Liver (tissue), 8 donors: ENCODE measurements at regions not wholly inside any gene's neighbourhood (a gene's known extent, or its start where the extent isn't known, plus 50 kb on each side); places are given as distances from the start of the nearest gene placed in this dataset.

Experiments
- DNase-seq: peaks from one replicate; pipeline ENCODE4 v3.0.0-alpha.2; 2017; ENCODE audit warnings: low spot score
- H3K27ac ChIP-seq, 2 donors: one replicate each; pipeline ENCODE4 v1.7.0; 2013; ENCODE audit warnings: inconsistent platforms in 2 of 2, low read length in 2 of 2, control low read depth in 1 of 2, low read depth in 1 of 2, mild to moderate bottlenecking in 1 of 2
- H3K27me3 ChIP-seq, 4 donors: one replicate each; pipeline versions ENCODE4 v1.6.1 to v1.7.0; 2013; ENCODE audit warnings: low read length in 3 of 4, inconsistent platforms in 1 of 4, mild to moderate bottlenecking in 1 of 4, moderate library complexity in 1 of 4; ENCODE audit not compliant: control insufficient read depth in 4 of 4, insufficient read depth in 4 of 4
- H3K36me3 ChIP-seq, 4 donors: one replicate each; pipeline versions ENCODE4 v1.6.1 to v1.7.0; 2013; ENCODE audit warnings: low read length in 3 of 4, mild to moderate bottlenecking in 3 of 4, low read depth in 1 of 4, moderate library complexity in 1 of 4; ENCODE audit not compliant: control insufficient read depth in 4 of 4, insufficient read depth in 3 of 4
- H3K4me1 ChIP-seq, 4 donors: one replicate each; pipeline versions ENCODE4 v1.6.1 to v1.7.0; 2013; ENCODE audit warnings: low read length in 3 of 4, mild to moderate bottlenecking in 3 of 4, moderate library complexity in 1 of 4; ENCODE audit not compliant: control insufficient read depth in 4 of 4, insufficient read depth in 4 of 4
- H3K4me3 ChIP-seq, 3 donors: one replicate each; pipeline versions ENCODE4 v1.6.1 to v1.7.0; 2013; ENCODE audit warnings: low read length in 3 of 3, control low read depth in 1 of 3, low read depth in 1 of 3, mild to moderate bottlenecking in 1 of 3
- H3K9ac ChIP-seq, 2 donors: one replicate each; pipeline ENCODE4 v1.7.0; 2013; ENCODE audit warnings: low read length in 2 of 2, mild to moderate bottlenecking in 2 of 2, moderate library complexity in 2 of 2, control low read depth in 1 of 2, low read depth in 1 of 2
- H3K9me3 ChIP-seq, 4 donors: one replicate each; pipeline versions ENCODE4 v1.6.1 to v1.7.0; 2013; ENCODE audit warnings: low read length in 3 of 4; ENCODE audit not compliant: control insufficient read depth in 4 of 4
- EGR1 ChIP-seq, 2 donors: IDR thresholded peaks; 2 replicates each; pipeline ENCODE4 v1.6.1; 2016 to 2018; ENCODE audit warnings: antibody characterized with exemption in 2 of 2, low read depth in 2 of 2
- FOXA1 ChIP-seq: IDR thresholded peaks from 2 replicates; pipeline ENCODE4 v1.6.1; 2016; ENCODE audit warnings: antibody characterized with exemption
- GABPA ChIP-seq, 2 donors: IDR thresholded peaks in 1 of 2; conservative IDR thresholded peaks in 1 of 2; 2 replicates each; pipeline ENCODE4 v1.6.1; 2016; ENCODE audit warnings: antibody characterized with exemption in 2 of 2, mild to moderate bottlenecking in 1 of 2, moderate library complexity in 1 of 2
- HNF4A ChIP-seq, 2 donors: conservative IDR thresholded peaks; 2 replicates each; pipeline ENCODE4 v1.6.1; 2016; ENCODE audit warnings: antibody characterized with exemption in 2 of 2, mild to moderate bottlenecking in 2 of 2
- HNF4G ChIP-seq: IDR thresholded peaks from 2 replicates; pipeline ENCODE4 v1.6.1; 2016; ENCODE audit warnings: antibody characterized with exemption
- JUND ChIP-seq, 2 donors: IDR thresholded peaks; 2 replicates each; pipeline ENCODE4 v1.6.1; 2016; ENCODE audit warnings: antibody characterized with exemption in 2 of 2
- REST ChIP-seq: IDR thresholded peaks from 2 replicates; pipeline ENCODE4 v1.6.1; 2016; ENCODE audit warnings: antibody characterized with exemption, mild to moderate bottlenecking
- RXRA ChIP-seq, 2 donors: IDR thresholded peaks; 2 replicates each; pipeline ENCODE4 v1.6.1; 2017 to 2018; ENCODE audit warnings: antibody characterized with exemption in 2 of 2, mild to moderate bottlenecking in 1 of 2
- TAF1 ChIP-seq: conservative IDR thresholded peaks from 2 replicates; pipeline ENCODE4 v1.6.1; 2016; ENCODE audit warnings: antibody characterized with exemption, mild to moderate bottlenecking
- WGBS: extraction: QIAGEN DNeasy Blood & Tissue Kit; methylation state at CpG from one replicate; pipeline ENCODE4 v1.1.7; 2013; 5-methylcytosine and 5-hydroxymethylcytosine counted together
- TF ChIP-seq, protein P1 (sequence below): fragments of 150-350 bp; IDR thresholded peaks from 2 replicates; pipeline ENCODE4 v1.5.1; 2017; ENCODE audit warnings: improper control_type of control experiment, low read depth, low read length; ENCODE audit not compliant: missing input control
- donor health status: healthy.
- donor health status: healthy.
- donor health status: healthy.
- donor health status: healthy.
- donor health status: healthy.

- Histone ChIP-seq H3K36me3 (no peaks in the 10 kb centered on the region), H3K9me3 (no peaks in the 10 kb centered on the region), H3K27me3 (peaks cover 0 to 5% (median 0%) of the 10 kb centered on the region in 4 donors), H3K4me1 (no peaks in the 10 kb centered on the region), H3K27ac (no peak overlapping the region), H3K9ac (no peak overlapping the region), H3K4me3 (no peak overlapping the region)
- TF ChIP-seq TAF1 (no peak), RXRA (IDR thresholded peaks at IDR 0.05) (no peak), JUND (IDR thresholded peaks at IDR 0.05) (no peak), REST (no peak)
- TF ChIP-seq, protein P1, sequence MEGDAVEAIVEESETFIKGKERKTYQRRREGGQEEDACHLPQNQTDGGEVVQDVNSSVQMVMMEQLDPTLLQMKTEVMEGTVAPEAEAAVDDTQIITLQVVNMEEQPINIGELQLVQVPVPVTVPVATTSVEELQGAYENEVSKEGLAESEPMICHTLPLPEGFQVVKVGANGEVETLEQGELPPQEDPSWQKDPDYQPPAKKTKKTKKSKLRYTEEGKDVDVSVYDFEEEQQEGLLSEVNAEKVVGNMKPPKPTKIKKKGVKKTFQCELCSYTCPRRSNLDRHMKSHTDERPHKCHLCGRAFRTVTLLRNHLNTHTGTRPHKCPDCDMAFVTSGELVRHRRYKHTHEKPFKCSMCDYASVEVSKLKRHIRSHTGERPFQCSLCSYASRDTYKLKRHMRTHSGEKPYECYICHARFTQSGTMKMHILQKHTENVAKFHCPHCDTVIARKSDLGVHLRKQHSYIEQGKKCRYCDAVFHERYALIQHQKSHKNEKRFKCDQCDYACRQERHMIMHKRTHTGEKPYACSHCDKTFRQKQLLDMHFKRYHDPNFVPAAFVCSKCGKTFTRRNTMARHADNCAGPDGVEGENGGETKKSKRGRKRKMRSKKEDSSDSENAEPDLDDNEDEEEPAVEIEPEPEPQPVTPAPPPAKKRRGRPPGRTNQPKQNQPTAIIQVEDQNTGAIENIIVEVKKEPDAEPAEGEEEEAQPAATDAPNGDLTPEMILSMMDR = no peak
- DNase-seq = no peak
Measured at GRCh38 chr13:87533776-87534175, 137.4 kb upstream of the SLITRK5 start.

GRCh38 chr13:87535911-87536310 is 135.3 kb upstream of the SLITRK5 start:
- 79% methylated on average over 1 of the region's 1 CpG for WGBS

More at GRCh38 chr13:87535911-87536310, 135.3 kb upstream of the SLITRK5 start:
- H3K36me3 ChIP-seq = no peaks in the 10 kb centered on the region
- no peaks in the 10 kb centered on the region for H3K4me1 ChIP-seq
- TF ChIP-seq HNF4A (conservative IDR thresholded peaks at IDR 0.05) = no peak
- TF ChIP-seq FOXA1 = no peak
- TF ChIP-seq REST = no peak
- TF ChIP-seq HNF4G = no peak
- TF ChIP-seq GABPA (IDR thresholded peaks at IDR 0.05 in 1 of 2, conservative IDR thresholded peaks at IDR 0.05 in 1 of 2) = no peak
- TF ChIP-seq EGR1 (IDR thresholded peaks at IDR 0.05; ENCODE audit: low read depth in 2 of 2) = no peak
- H3K4me3 ChIP-seq = no peak overlapping the region
- no peak overlapping the region for H3K27ac ChIP-seq
- H3K9me3 ChIP-seq = no peaks in the 10 kb centered on the region
- no peak for DNase-seq
- peaks cover 0 to 3% (median 0%) of the 10 kb centered on the region in 4 donors for H3K27me3 ChIP-seq
- no peak overlapping the region for H3K9ac ChIP-seq
